Endothelial cell of hepatic sinusoid (primary cell): ENCODE measurements at regions not wholly inside any gene's neighbourhood (a gene's known extent, or its start where the extent isn't known, plus 50 kb on each side); places are given as distances from the start of the nearest gene placed in this dataset.

Experiments
- in situ Hi-C: cut with HindIII; loops from 2 replicates; pipeline ENCODE4 v1.10.0; 2017; ENCODE audit warnings: low sequenced_read_pairs

GRCh38 chr18:76203552-76203951, 291.5 kb downstream of the ZNF516 start:
- in situ Hi-C loops, result no loop called here

GRCh38 chr18:76202322-76202721, 292.7 kb downstream of the ZNF516 start:
- in situ Hi-C loops, result no loop called here

GRCh38 chr18:76195601-76196000, 299.4 kb downstream of the ZNF516 start:
- in situ Hi-C loops, result no loop called here

- in situ Hi-C loops, result no loop called here
These were observed 306.9 kb downstream of the ZNF516 start for GRCh38 chr18:76188097-76188496.

- in situ Hi-C loops, result no loop called here
These were observed 315.8 kb downstream of the ZNF516 start for GRCh38 chr18:76179257-76179656.

- in situ Hi-C loops, result no loop called here
These were observed 317.9 kb downstream of the ZNF516 start for GRCh38 chr18:76177160-76177559.

- in situ Hi-C loops, result no loop called here
These were observed 320.6 kb downstream of the ZNF516 start for GRCh38 chr18:76174451-76174850.

- in situ Hi-C loops, result no loop called here
These were observed 325.3 kb downstream of the ZNF516 start for GRCh38 chr18:76169733-76170132.

GRCh38 chr18:76167845-76168621, 327.0 kb downstream of the ZNF516 start:
- in situ Hi-C loops, result no loop called here

- in situ Hi-C loops, result no loop called here
These were observed 327.6 kb downstream of the ZNF516 start for GRCh38 chr18:76167410-76167809.

GRCh38 chr18:76162886-76163285, 332.2 kb downstream of the ZNF516 start:
- in situ Hi-C loops, result no loop called here

GRCh38 chr18:76161983-76162382, 333.1 kb downstream of the ZNF516 start:
- in situ Hi-C loops, result no loop called here

- in situ Hi-C loops, result no loop called here
These were observed 341.4 kb downstream of the ZNF516 start for GRCh38 chr18:76153691-76154090.

- in situ Hi-C loops, result no loop called here
These were observed 345.3 kb downstream of the ZNF516 start for GRCh38 chr18:76149734-76150133.

GRCh38 chr18:76149284-76149683, 345.8 kb downstream of the ZNF516 start:
- in situ Hi-C loops, result no loop called here

GRCh38 chr18:76145521-76146376, 349.3 kb downstream of the ZNF516 start:
- in situ Hi-C loops, result no loop called here

GRCh38 chr18:76144844-76145243, 350.2 kb downstream of the ZNF516 start:
- in situ Hi-C loops, result no loop called here

- in situ Hi-C loops, result no loop called here
These were observed 352.4 kb downstream of the ZNF516 start for GRCh38 chr18:76142611-76143010.

- in situ Hi-C loops, result no loop called here
These were observed 355.2 kb downstream of the ZNF516 start for GRCh38 chr18:76139844-76140243.

GRCh38 chr18:76137216-76137615, 357.8 kb downstream of the ZNF516 start:
- in situ Hi-C loops, result no loop called here

- in situ Hi-C loops, result no loop called here
These were observed 358.3 kb downstream of the ZNF516 start for GRCh38 chr18:76136701-76137100.

GRCh38 chr18:76134628-76135027, 360.4 kb downstream of the ZNF516 start:
- in situ Hi-C loops, result no loop called here
